IMR-90 (cell line): ENCODE measurements at regions not wholly inside any gene's neighbourhood (a gene's known extent, or its start where the extent isn't known, plus 50 kb on each side); places are given as distances from the start of the nearest gene placed in this dataset.

Source experiments
- ATAC-seq: fragments of 200-7000 bp; cut with Tn5 transposase; 2 replicates; pipeline ENCODE4 v1.9.1; 2020; ENCODE audit warnings: low read depth, mild to moderate bottlenecking, moderate library complexity
- BruUV-seq: library from RNA; stranded (reverse); fragments of 400-500 nt; replicated peaks from 2 replicates; lab custom pipeline; 2021; lab: Mats Ljungman, UMichigan
- CTCF ChIA-PET: fragments of 300-600 bp; formaldehyde crosslinking; extraction: SDS; loops from one replicate; lab custom pipeline; 2021; ENCODE audit warnings: antibody characterized with exemption; lab: Yijun Ruan, JAX
- POLR2A ChIA-PET: fragments of 300-600 bp; sonication (Branson Sonifier 250); formaldehyde crosslinking; loops from one replicate; lab custom pipeline; 2022; ENCODE audit warnings: antibody characterized with exemption; ENCODE audit not compliant: unreplicated experiment; lab: Charles Lee
- DNase-seq: peaks from one replicate; pipeline ENCODE4 v3.0.0; 2013
- H2AFZ ChIP-seq: replicated peaks from 2 replicates; pipeline ENCODE3; 2013; ENCODE audit warnings: low read length, mild to moderate bottlenecking; ENCODE audit not compliant: poor library complexity
- H2AK5ac ChIP-seq: 2 replicates; pipeline ENCODE4 v1.6.1; 2013; ENCODE audit warnings: low read depth, low read length, inconsistent platforms
- H2AK9ac ChIP-seq: replicated peaks from 2 replicates; pipeline ENCODE3; 2013; ENCODE audit warnings: mild to moderate bottlenecking, low read depth, low read length, moderate library complexity; ENCODE audit not compliant: poor library complexity
- H2BK120ac ChIP-seq: 2 replicates; pipeline ENCODE4 v1.6.1; 2013; ENCODE audit warnings: low read depth, low read length, inconsistent platforms
- H2BK15ac ChIP-seq: 3 replicates; pipeline ENCODE4 v1.6.1; 2013; ENCODE audit warnings: low read depth, low read length, inconsistent platforms
- H2BK20ac ChIP-seq: 2 replicates; pipeline ENCODE4 v1.6.1; 2013; ENCODE audit warnings: low read depth, mild to moderate bottlenecking, inconsistent platforms, low read length, moderate library complexity
- H2BK5ac ChIP-seq: 2 replicates; pipeline ENCODE4 v1.6.1; 2013; ENCODE audit warnings: mild to moderate bottlenecking, low read depth, low read length, inconsistent platforms; ENCODE audit not compliant: poor library complexity, severe bottlenecking
- H3K14ac ChIP-seq: replicated peaks from 2 replicates; pipeline ENCODE4 v1.6.1; 2013; ENCODE audit warnings: low read depth, low read length, inconsistent platforms
- H3K18ac ChIP-seq: 2 replicates; pipeline ENCODE4 v1.6.1; 2013; ENCODE audit warnings: low read depth, low read length, control low read depth
- H3K23ac ChIP-seq: 2 replicates; pipeline ENCODE4 v1.6.1; 2013; ENCODE audit warnings: low read depth, low read length, inconsistent platforms
- H3K27ac ChIP-seq: 2 replicates; pipeline ENCODE4 v1.5.1; 2013; ENCODE audit warnings: mild to moderate bottlenecking, control low read depth, low read length; ENCODE audit not compliant: insufficient read depth
- H3K27me3 ChIP-seq: 2 replicates; pipeline ENCODE4 v1.6.1; 2013; ENCODE audit warnings: low read length; ENCODE audit not compliant: control insufficient read depth, insufficient read depth
- H3K36me3 ChIP-seq: 2 replicates; pipeline ENCODE4 v1.6.1; 2013; ENCODE audit warnings: low read length, mixed read lengths; ENCODE audit not compliant: control insufficient read depth, insufficient read depth
- H3K4ac ChIP-seq: 2 replicates; pipeline ENCODE4 v1.6.1; 2013; ENCODE audit warnings: low read depth, low read length, inconsistent platforms
- H3K4me1 ChIP-seq: 2 replicates; pipeline ENCODE4 v1.6.1; 2013; ENCODE audit warnings: low read length, mixed read lengths; ENCODE audit not compliant: control insufficient read depth, insufficient read depth
- H3K4me2 ChIP-seq: 2 replicates; pipeline ENCODE4 v1.6.1; 2013; ENCODE audit warnings: low read depth, mild to moderate bottlenecking, control low read depth, low read length, moderate library complexity
- H3K4me3 ChIP-seq: 2 replicates; pipeline ENCODE4 v1.5.1; 2013; ENCODE audit warnings: low read depth, mild to moderate bottlenecking, control low read depth, low read length, moderate library complexity; ENCODE audit not compliant: insufficient read depth
- H3K56ac ChIP-seq: 2 replicates; pipeline ENCODE4 v1.6.1; 2013; ENCODE audit warnings: low read length, inconsistent platforms; ENCODE audit not compliant: insufficient read depth; ENCODE audit errors: extremely low read depth
- H3K79me1 ChIP-seq, 2 experiments: 2 replicates each; pipeline ENCODE4 v1.6.1; 2013; ENCODE audit warnings: low read length in 2 of 2, inconsistent platforms in 1 of 2, low read depth in 1 of 2
- H3K9ac ChIP-seq: 2 replicates; pipeline ENCODE4 v1.6.1; 2013; ENCODE audit warnings: low read depth, low read length, control low read depth
- H3K9me1 ChIP-seq: 2 replicates; pipeline ENCODE4 v1.6.1; 2013; ENCODE audit warnings: low read length, inconsistent platforms; ENCODE audit not compliant: insufficient read depth
- H3K9me3 ChIP-seq: 2 replicates; pipeline ENCODE4 v1.6.1; 2013; ENCODE audit warnings: low read length; ENCODE audit not compliant: control insufficient read depth, insufficient read depth
- H4K20me1 ChIP-seq: 2 replicates; pipeline ENCODE4 v1.6.1; 2013; ENCODE audit warnings: low read length, inconsistent platforms; ENCODE audit not compliant: insufficient read depth
- H4K5ac ChIP-seq: 2 replicates; pipeline ENCODE4 v1.6.1; 2013; ENCODE audit warnings: mild to moderate bottlenecking, low read depth, low read length, control low read depth
- H4K8ac ChIP-seq, 2 experiments: 2 replicates each; pipeline ENCODE4 v1.6.1; 2013; ENCODE audit warnings: low read depth in 2 of 2, low read length in 2 of 2, control low read depth in 1 of 2, inconsistent platforms in 1 of 2
- H4K91ac ChIP-seq: 2 replicates; pipeline ENCODE4 v1.6.1; 2013; ENCODE audit warnings: low read depth, low read length, inconsistent platforms; ENCODE audit not compliant: insufficient read depth
- BHLHE40 ChIP-seq: fragments of 150-350 bp; IDR thresholded peaks from 2 replicates; pipeline ENCODE4 v1.6.1; 2016; ENCODE audit warnings: mild to moderate bottlenecking, low read depth, low read length
- CEBPB ChIP-seq: IDR thresholded peaks from 2 replicates; pipeline ENCODE4 v1.6.1; 2012; ENCODE audit warnings: low read depth, low read length, improper control_type of control experiment
- CHD1 ChIP-seq: IDR thresholded peaks from 2 replicates; pipeline ENCODE4 v1.6.1; 2012; ENCODE audit warnings: low read depth, low read length, improper control_type of control experiment
- FOS ChIP-seq: fragments of 150-350 bp; IDR thresholded peaks from 2 replicates; pipeline ENCODE4 v1.6.1; 2016; ENCODE audit warnings: low read depth, low read length
- MAFK ChIP-seq: IDR thresholded peaks from 2 replicates; pipeline ENCODE4 v1.6.1; 2012; ENCODE audit warnings: low read depth, low read length, improper control_type of control experiment
- MAZ ChIP-seq: IDR thresholded peaks from 2 replicates; pipeline ENCODE4 v1.6.1; 2012; ENCODE audit warnings: low read depth, mild to moderate bottlenecking, low read length, improper control_type of control experiment, moderate library complexity, borderline replicate concordance
- MXI1 ChIP-seq: IDR thresholded peaks from 2 replicates; pipeline ENCODE4 v1.6.1; 2012; ENCODE audit warnings: low read depth, mild to moderate bottlenecking, low read length, moderate library complexity, borderline replicate concordance
- NFE2L2 ChIP-seq: fragments of 150-350 bp; IDR thresholded peaks from 2 replicates; pipeline ENCODE4 v1.6.1; 2016; ENCODE audit warnings: low read depth, mild to moderate bottlenecking, low read length
- POLR2A ChIP-seq: IDR thresholded peaks from 2 replicates; pipeline ENCODE4 v1.6.1; 2012; ENCODE audit warnings: mild to moderate bottlenecking, low read depth, low read length
- RAD21 ChIP-seq: IDR thresholded peaks from 2 replicates; pipeline ENCODE4 v1.6.1; 2012; ENCODE audit warnings: low read length, improper control_type of control experiment
- RCOR1 ChIP-seq: IDR thresholded peaks from 2 replicates; pipeline ENCODE4 v1.6.1; 2012; ENCODE audit warnings: mild to moderate bottlenecking, low read length, improper control_type of control experiment; ENCODE audit not compliant: insufficient replicate concordance
- RFX5 ChIP-seq: IDR thresholded peaks from 2 replicates; pipeline ENCODE4 v1.8.0; 2012; ENCODE audit warnings: low read depth, mild to moderate bottlenecking, low read length, moderate library complexity
- SMC3 ChIP-seq: fragments of 150-350 bp; IDR thresholded peaks from 2 replicates; pipeline ENCODE4 v1.6.1; 2016; ENCODE audit warnings: low read depth, mild to moderate bottlenecking, antibody characterized with exemption, low read length, moderate library complexity
- WGBS, 2 experiments: methylation state at CpG; one replicate each; pipeline versions ENCODE4 v1.1.5 to v1.1.7; 2013; ENCODE audit warnings: missing lambda C conversion rate in 2 of 2; ENCODE audit not compliant: insufficient read length in 1 of 2; ENCODE audit errors: extremely low coverage in 2 of 2; 5-methylcytosine and 5-hydroxymethylcytosine counted together
- dilution Hi-C: fragments of 300-500 bp; cut with HindIII; formaldehyde crosslinking; loops from one replicate; pipeline ENCODE4 v1.14.3; 2018; ENCODE audit warnings: low sequenced_read_pairs; ENCODE audit not compliant: unreplicated experiment
- in situ Hi-C: fragments of 300-500 bp; cut with MboI; formaldehyde crosslinking; loops from 3 replicates; pipeline ENCODE4 v1.14.3; 2019; ENCODE audit warnings: low sequenced_read_pairs, inconsistent platforms, mixed read lengths
- intact Hi-C: fragments of 100-400 bp; cut with micrococcal nuclease; formaldehyde crosslinking; loops from 2 replicates; pipeline ENCODE4 v1.10.0; 2022
- TF ChIP-seq, protein P1 (sequence below): fragments of 150-350 bp; IDR thresholded peaks from 2 replicates; pipeline ENCODE4 v1.6.1; 2016; ENCODE audit warnings: low read depth, mild to moderate bottlenecking, low read length, moderate library complexity, borderline replicate concordance
- TF ChIP-seq, protein P2 (sequence below): fragments of 150-350 bp; IDR thresholded peaks from 2 replicates; pipeline ENCODE4 v1.6.1; 2017; ENCODE audit warnings: mild to moderate bottlenecking, antibody characterized with exemption, low read length, low read depth
- TF ChIP-seq, protein P3 (sequence below): conservative IDR thresholded peaks from 2 replicates; pipeline ENCODE4 v1.5.1; 2012; ENCODE audit warnings: mild to moderate bottlenecking, low read depth, low read length, improper control_type of control experiment

DNA sequence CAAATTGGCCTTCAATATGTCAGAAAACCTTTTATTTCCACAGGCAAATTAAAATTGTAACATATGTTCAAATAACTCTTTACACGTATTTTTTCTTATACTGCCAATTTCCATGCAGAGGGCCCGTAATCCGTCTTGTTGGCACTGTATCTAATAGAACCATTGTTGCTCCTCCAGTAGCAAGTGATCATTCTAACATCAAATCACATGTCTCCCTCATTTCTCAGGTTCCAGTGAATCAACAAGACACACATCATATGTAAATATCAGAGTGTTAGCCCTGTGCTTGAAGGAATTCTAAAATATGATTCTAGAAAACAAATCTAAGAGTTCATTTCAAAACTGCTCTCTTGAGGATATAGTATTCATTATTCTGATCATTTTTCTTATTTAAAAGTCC, 834.3 kb downstream of the LRRTM4 start:
- TF ChIP-seq SMC3: no peak
- no peak for TF ChIP-seq CHD1
- no peak for TF ChIP-seq FOS
- TF ChIP-seq, protein P1, sequence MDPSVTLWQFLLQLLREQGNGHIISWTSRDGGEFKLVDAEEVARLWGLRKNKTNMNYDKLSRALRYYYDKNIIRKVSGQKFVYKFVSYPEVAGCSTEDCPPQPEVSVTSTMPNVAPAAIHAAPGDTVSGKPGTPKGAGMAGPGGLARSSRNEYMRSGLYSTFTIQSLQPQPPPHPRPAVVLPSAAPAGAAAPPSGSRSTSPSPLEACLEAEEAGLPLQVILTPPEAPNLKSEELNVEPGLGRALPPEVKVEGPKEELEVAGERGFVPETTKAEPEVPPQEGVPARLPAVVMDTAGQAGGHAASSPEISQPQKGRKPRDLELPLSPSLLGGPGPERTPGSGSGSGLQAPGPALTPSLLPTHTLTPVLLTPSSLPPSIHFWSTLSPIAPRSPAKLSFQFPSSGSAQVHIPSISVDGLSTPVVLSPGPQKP: no peak
- no peak for TF ChIP-seq RAD21
- TF ChIP-seq BHLHE40: no peak
- no peak for TF ChIP-seq POLR2A
- no peak for TF ChIP-seq NFE2L2
- no peak for TF ChIP-seq RCOR1
- no peak for TF ChIP-seq RFX5
- TF ChIP-seq CEBPB: no peak
- TF ChIP-seq, protein P2, sequence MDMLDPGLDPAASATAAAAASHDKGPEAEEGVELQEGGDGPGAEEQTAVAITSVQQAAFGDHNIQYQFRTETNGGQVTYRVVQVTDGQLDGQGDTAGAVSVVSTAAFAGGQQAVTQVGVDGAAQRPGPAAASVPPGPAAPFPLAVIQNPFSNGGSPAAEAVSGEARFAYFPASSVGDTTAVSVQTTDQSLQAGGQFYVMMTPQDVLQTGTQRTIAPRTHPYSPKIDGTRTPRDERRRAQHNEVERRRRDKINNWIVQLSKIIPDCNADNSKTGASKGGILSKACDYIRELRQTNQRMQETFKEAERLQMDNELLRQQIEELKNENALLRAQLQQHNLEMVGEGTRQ: no peak
- no peak for TF ChIP-seq MAFK
- TF ChIP-seq, protein P3, sequence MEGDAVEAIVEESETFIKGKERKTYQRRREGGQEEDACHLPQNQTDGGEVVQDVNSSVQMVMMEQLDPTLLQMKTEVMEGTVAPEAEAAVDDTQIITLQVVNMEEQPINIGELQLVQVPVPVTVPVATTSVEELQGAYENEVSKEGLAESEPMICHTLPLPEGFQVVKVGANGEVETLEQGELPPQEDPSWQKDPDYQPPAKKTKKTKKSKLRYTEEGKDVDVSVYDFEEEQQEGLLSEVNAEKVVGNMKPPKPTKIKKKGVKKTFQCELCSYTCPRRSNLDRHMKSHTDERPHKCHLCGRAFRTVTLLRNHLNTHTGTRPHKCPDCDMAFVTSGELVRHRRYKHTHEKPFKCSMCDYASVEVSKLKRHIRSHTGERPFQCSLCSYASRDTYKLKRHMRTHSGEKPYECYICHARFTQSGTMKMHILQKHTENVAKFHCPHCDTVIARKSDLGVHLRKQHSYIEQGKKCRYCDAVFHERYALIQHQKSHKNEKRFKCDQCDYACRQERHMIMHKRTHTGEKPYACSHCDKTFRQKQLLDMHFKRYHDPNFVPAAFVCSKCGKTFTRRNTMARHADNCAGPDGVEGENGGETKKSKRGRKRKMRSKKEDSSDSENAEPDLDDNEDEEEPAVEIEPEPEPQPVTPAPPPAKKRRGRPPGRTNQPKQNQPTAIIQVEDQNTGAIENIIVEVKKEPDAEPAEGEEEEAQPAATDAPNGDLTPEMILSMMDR: no peak
- TF ChIP-seq MAZ: no peak
- no peak for TF ChIP-seq MXI1
- no peak for DNase-seq
- no TSS peak for BruUV-seq
- Histone ChIP-seq H3K9ac (no peak overlapping the region), H3K79me1 (no peaks in the 10 kb centered on the region), H3K27me3 (no peaks in the 10 kb centered on the region), H4K91ac (no peak overlapping the region), H3K27ac (no peak overlapping the region), H3K14ac (no peak overlapping the region), H4K8ac (no peak overlapping the region), H2BK5ac (no peak overlapping the region), H3K4me3 (no peak overlapping the region), H2AK9ac (no peak overlapping the region), H3K4ac (no peak overlapping the region), H3K18ac (no peak overlapping the region), H2BK15ac (no peak overlapping the region), H3K4me2 (no peak overlapping the region), H2BK120ac (no peak overlapping the region), H4K5ac (no peak overlapping the region), H3K36me3 (no peaks in the 10 kb centered on the region), H2BK20ac (no peak overlapping the region), H2AK5ac (no peak overlapping the region), H2AFZ (no peak overlapping the region), H4K20me1 (no peaks in the 10 kb centered on the region), H3K56ac (no peak overlapping the region), H3K23ac (no peak overlapping the region), H3K4me1 (no peaks in the 10 kb centered on the region), H3K9me3 (peaks cover 5% of the 10 kb centered on the region; the same call in 1 of the 2 replicates), H3K9me1 (no peaks in the 10 kb centered on the region)
- intact Hi-C loops: no loop called here
- dilution Hi-C loops: no loop called here
- in situ Hi-C loops: no loop called here
- no peak for ATAC-seq
- ChIA-PET POLR2A (no interaction called here), CTCF (no interaction called here)
- no CpG with 5 or more reads among the region's 3 CpGs for WGBS, 2 experiments
